ENCODE measurements at regions not wholly inside any gene's neighbourhood (a gene's known extent, or its start where the extent isn't known, plus 50 kb on each side); places are given as distances from the start of the nearest gene placed in this dataset.

DNA sequence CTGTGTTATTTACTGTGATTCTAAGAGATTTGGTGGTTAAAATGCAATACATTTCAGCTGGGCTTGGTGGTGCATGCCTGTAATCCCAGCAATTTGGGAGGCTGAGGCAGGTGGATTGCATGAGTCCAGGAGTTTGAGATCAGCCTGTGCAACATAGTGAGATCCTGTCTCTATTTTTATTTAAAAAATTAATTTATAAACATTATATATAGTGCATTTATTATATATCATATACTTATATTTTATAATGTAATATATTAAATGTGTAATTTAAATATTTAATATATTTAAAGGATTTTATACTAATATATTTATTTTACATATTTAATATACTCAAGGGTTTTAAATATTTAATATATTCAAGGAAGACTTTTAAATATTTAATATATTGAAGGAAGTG is 402.8 kb upstream of the PCDH15 start:
- in situ Hi-C loops (cut with MboI; ENCODE audit: low pct_unique_long_range_greater_than_20kb, low sequenced_read_pairs, unreplicated experiment), result no loop called here
- no peak for DNase-seq (ENCODE audit: low spot score)
- TF ChIP-seq, protein P1, sequence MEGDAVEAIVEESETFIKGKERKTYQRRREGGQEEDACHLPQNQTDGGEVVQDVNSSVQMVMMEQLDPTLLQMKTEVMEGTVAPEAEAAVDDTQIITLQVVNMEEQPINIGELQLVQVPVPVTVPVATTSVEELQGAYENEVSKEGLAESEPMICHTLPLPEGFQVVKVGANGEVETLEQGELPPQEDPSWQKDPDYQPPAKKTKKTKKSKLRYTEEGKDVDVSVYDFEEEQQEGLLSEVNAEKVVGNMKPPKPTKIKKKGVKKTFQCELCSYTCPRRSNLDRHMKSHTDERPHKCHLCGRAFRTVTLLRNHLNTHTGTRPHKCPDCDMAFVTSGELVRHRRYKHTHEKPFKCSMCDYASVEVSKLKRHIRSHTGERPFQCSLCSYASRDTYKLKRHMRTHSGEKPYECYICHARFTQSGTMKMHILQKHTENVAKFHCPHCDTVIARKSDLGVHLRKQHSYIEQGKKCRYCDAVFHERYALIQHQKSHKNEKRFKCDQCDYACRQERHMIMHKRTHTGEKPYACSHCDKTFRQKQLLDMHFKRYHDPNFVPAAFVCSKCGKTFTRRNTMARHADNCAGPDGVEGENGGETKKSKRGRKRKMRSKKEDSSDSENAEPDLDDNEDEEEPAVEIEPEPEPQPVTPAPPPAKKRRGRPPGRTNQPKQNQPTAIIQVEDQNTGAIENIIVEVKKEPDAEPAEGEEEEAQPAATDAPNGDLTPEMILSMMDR (IDR thresholded peaks at IDR 0.05; ENCODE audit: extremely low read depth, insufficient read depth, missing control alignments), result no peak

GRCh38 chr10:55203319-55203718 is 402.3 kb upstream of the PCDH15 start:
- in situ Hi-C loops (cut with MboI; ENCODE audit: low pct_unique_long_range_greater_than_20kb, low sequenced_read_pairs, unreplicated experiment), result no loop called here
- no peak for DNase-seq (ENCODE audit: low spot score)
- TF ChIP-seq, protein P1 (IDR thresholded peaks at IDR 0.05; ENCODE audit: extremely low read depth, insufficient read depth, missing control alignments), result no peak

- no peak for DNase-seq (ENCODE audit: low spot score)
- TF ChIP-seq, protein P1 (IDR thresholded peaks at IDR 0.05; ENCODE audit: extremely low read depth, insufficient read depth, missing control alignments), result no peak
- in situ Hi-C loops (cut with MboI; ENCODE audit: low pct_unique_long_range_greater_than_20kb, low sequenced_read_pairs, unreplicated experiment), result no loop called here
These were observed 399.0 kb upstream of the PCDH15 start for GRCh38 chr10:55200020-55200419.

GRCh38 chr10:55191236-55191860 is 390.3 kb upstream of the PCDH15 start:
- DNase-seq (ENCODE audit: low spot score), result no peak
- in situ Hi-C loops (cut with MboI; ENCODE audit: low pct_unique_long_range_greater_than_20kb, low sequenced_read_pairs, unreplicated experiment), result no loop called here
- TF ChIP-seq, protein P1 (IDR thresholded peaks at IDR 0.05; ENCODE audit: extremely low read depth, insufficient read depth, missing control alignments), result no peak

DNA sequence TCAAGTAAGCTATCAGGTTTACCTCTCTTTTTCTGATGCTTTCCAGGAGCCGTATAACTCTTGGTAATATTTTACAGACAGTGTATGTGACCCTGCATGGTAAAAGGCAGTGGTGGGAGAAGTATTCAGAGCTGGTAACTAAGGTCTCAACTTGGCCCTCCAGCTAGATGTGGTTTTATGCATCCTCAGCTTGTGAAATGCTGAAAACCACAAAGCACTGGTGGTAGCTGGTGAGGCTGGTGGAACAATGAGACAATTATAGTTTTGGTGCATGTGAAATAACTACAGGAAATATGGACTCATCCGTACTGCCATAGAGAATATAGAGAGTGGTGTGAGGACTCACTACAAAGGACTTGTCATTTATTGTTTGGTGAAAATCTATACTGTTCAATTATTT is 383.0 kb upstream of the PCDH15 start:
- no peak for DNase-seq (ENCODE audit: low spot score)

DNA sequence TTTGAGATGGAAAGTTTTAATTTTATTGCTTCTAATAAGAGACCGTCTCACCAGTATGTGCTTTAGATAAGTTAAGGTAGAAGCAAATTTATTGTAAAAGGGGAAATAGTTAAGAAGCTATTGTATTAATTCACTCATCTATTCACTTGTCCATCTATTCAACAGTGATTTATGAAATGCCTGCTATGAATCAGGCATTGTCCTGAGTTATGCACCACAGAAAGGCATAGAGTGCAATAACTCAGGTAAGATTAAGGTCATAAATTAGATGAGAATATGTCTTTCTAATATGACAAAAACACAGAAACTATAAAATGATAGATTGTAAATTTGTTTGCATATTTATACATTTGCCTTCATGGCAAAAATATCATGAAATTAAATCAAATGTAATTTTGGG is 379.3 kb upstream of the PCDH15 start:
- in situ Hi-C loops (cut with MboI; ENCODE audit: low pct_unique_long_range_greater_than_20kb, low sequenced_read_pairs, unreplicated experiment), result no loop called here
- DNase-seq (ENCODE audit: low spot score), result no peak
- TF ChIP-seq, protein P1 (IDR thresholded peaks at IDR 0.05; ENCODE audit: extremely low read depth, insufficient read depth, missing control alignments), result no peak

More for the DNA sequence above, 383.0 kb upstream of the PCDH15 start:
- in situ Hi-C loops (cut with MboI; ENCODE audit: low pct_unique_long_range_greater_than_20kb, low sequenced_read_pairs, unreplicated experiment), result no loop called here
- TF ChIP-seq, protein P1 (IDR thresholded peaks at IDR 0.05; ENCODE audit: extremely low read depth, insufficient read depth, missing control alignments), result no peak

All from GM13977 (cell line).